ENCODE measurements at regions not wholly inside any gene's neighbourhood (a gene's known extent, or its start where the extent isn't known, plus 50 kb on each side); places are given as distances from the start of the nearest gene placed in this dataset.

GRCh38 chr1:9435153-9435636, 104.1 kb upstream of the SLC25A33 start (continued):
- TF ChIP-seq CHD2 (IDR thresholded peaks at IDR 0.05; ENCODE audit: low read length, partially characterized antibody) (no peak), REST (IDR thresholded peaks at IDR 0.05) (no peak), NFE2L2 (conservative IDR thresholded peaks at IDR 0.05; ENCODE audit: low read length) (no peak)

- Histone ChIP-seq H3K4me1 (peaks cover 62% of the 10 kb centered on the region), H3K27ac (peak overlapping the region; percentile 63 to 86; a peak in 5 of 6 replicates), H3K4me3 (no peak overlapping the region), H3K4me2 (peak overlapping the region; percentile 48), H3K9me3 (no peaks in the 10 kb centered on the region)
- no peak for ATAC-seq
- CTCF ChIA-PET: interaction anchor here (1.2 kb wide), 1 partner anchor 51 kb away, joined by 3 read pairs; no protein-coding TSS in a partner anchor
- POLR2A ChIA-PET: no interaction called here
- TF ChIP-seq RFX5 (IDR thresholded peaks at IDR 0.05) (no peak), MAFK (IDR thresholded peaks at IDR 0.05; ENCODE audit: partially characterized antibody) (peak; percentile 41), PHF8 (IDR thresholded peaks at IDR 0.05; ENCODE audit: borderline replicate concordance, low read depth) (no peak), HDAC2 (IDR thresholded peaks at IDR 0.05) (no peak), EHMT2 (IDR thresholded peaks at IDR 0.05; ENCODE audit: low read depth) (no peak), MAX (IDR thresholded peaks at IDR 0.05) (no peak), EHF (CRISPR knock-in tag; IDR thresholded peaks at IDR 0.05) (no peak), KDM5A (IDR thresholded peaks at IDR 0.05) (no peak), ZNF302 (CRISPR knock-in tag; IDR thresholded peaks at IDR 0.05) (no peak), HES2 (IDR thresholded peaks at IDR 0.05) (no peak), TFCP2L1 (CRISPR knock-in tag; IDR thresholded peaks at IDR 0.05) (no peak), EP300 (IDR thresholded peaks at IDR 0.05) (no peak), FOSL2 (IDR thresholded peaks at IDR 0.05) (no peak), FOSL2 (CRISPR knock-in tag; IDR thresholded peaks at IDR 0.05) (0 out of 2 replicates have a peak, but pooled peaks have one; percentile 19), PBX3 (IDR thresholded peaks at IDR 0.05) (no peak), ZFP36 (IDR thresholded peaks at IDR 0.05; ENCODE audit: borderline replicate concordance, partially characterized antibody) (no peak), CBX2 (IDR thresholded peaks at IDR 0.05; ENCODE audit: borderline replicate concordance, low read depth) (no peak), JUN (IDR thresholded peaks at IDR 0.05) (no peak), RAD21 (conservative IDR thresholded peaks at IDR 0.05 in 1 of 2, IDR thresholded peaks at IDR 0.05 in 1 of 2) (no peak)
- WGBS (ENCODE audit: missing lambda C conversion rate): 46% methylated on average over 5 of the region's 5 CpGs
- no peak for FAIRE-seq
- peak in 1 of 2 experiments; percentile 41 for DNase-seq (ENCODE audit: low read depth in 1 of 2, low spot score in 1 of 2)
Measured at GRCh38 chr1:9435854-9436640, 103.2 kb upstream of the SLC25A33 start.
